Neuronal stem cell (in vitro differentiated cells): ENCODE measurements at regions not wholly inside any gene's neighbourhood (a gene's known extent, or its start where the extent isn't known, plus 50 kb on each side); places are given as distances from the start of the nearest gene placed in this dataset.

Experiments
- DNase-seq: peaks from one replicate; pipeline ENCODE4 v3.0.0-alpha.2; 2013; ENCODE audit warnings: low spot score
- H2AFZ ChIP-seq: one replicate; pipeline ENCODE4 v1.6.1; 2013; ENCODE audit warnings: mild to moderate bottlenecking, low read length, inconsistent platforms
- H2AK5ac ChIP-seq: 2 replicates; pipeline ENCODE4 v1.6.1; 2013; ENCODE audit warnings: low read depth, mild to moderate bottlenecking, inconsistent platforms, low read length, moderate library complexity, mixed read lengths
- H2BK120ac ChIP-seq: 2 replicates; pipeline ENCODE4 v1.6.1; 2013; ENCODE audit warnings: low read depth, mild to moderate bottlenecking, inconsistent platforms, low read length, moderate library complexity, mixed read lengths
- H2BK12ac ChIP-seq: one replicate; pipeline ENCODE4 v1.6.1; 2013; ENCODE audit warnings: low read length, inconsistent platforms
- H2BK15ac ChIP-seq: 2 replicates; pipeline ENCODE4 v1.6.1; 2013; ENCODE audit warnings: mild to moderate bottlenecking, low read length, inconsistent platforms, mixed read lengths
- H2BK5ac ChIP-seq: one replicate; pipeline ENCODE4 v1.6.1; 2013; ENCODE audit warnings: inconsistent platforms, mild to moderate bottlenecking, low read length, moderate library complexity
- H3K14ac ChIP-seq: one replicate; pipeline ENCODE4 v1.6.1; 2013; ENCODE audit warnings: low read length, inconsistent platforms
- H3K18ac ChIP-seq: 2 replicates; pipeline ENCODE4 v1.6.1; 2013; ENCODE audit warnings: low read length, inconsistent platforms
- H3K23ac ChIP-seq: 2 replicates; pipeline ENCODE4 v1.6.1; 2013; ENCODE audit warnings: low read depth, mild to moderate bottlenecking, mixed read lengths, low read length, inconsistent platforms; ENCODE audit not compliant: poor library complexity
- H3K27ac ChIP-seq: replicated peaks from 3 replicates; pipeline ENCODE4 v1.5.1; 2013; ENCODE audit warnings: low read length, inconsistent platforms
- H3K27me3 ChIP-seq, 3 experiments: 2 replicates each; pipeline ENCODE4 v1.6.1; 2013; ENCODE audit warnings: low read length in 3 of 3, mild to moderate bottlenecking in 2 of 3, inconsistent platforms in 1 of 3, low read depth in 1 of 3, mixed read lengths in 1 of 3, moderate library complexity in 1 of 3; ENCODE audit not compliant: control insufficient read depth in 3 of 3, insufficient read depth in 3 of 3
- H3K36me3 ChIP-seq, 2 donors: replicated peaks in 1 of 2; 2 replicates each; pipeline ENCODE4 v1.6.1; 2013; ENCODE audit warnings: low read length in 2 of 2; ENCODE audit not compliant: control insufficient read depth in 2 of 2, insufficient read depth in 2 of 2
- H3K4ac ChIP-seq: 2 replicates; pipeline ENCODE4 v1.6.1; 2013; ENCODE audit warnings: inconsistent platforms, mild to moderate bottlenecking, low read length, moderate library complexity
- H3K4me1 ChIP-seq, 2 donors: 1 replicate in 1 of 2; 2 replicates in 1 of 2; pipeline ENCODE4 v1.6.1; 2013; ENCODE audit warnings: low read length in 2 of 2, low read depth in 1 of 2; ENCODE audit not compliant: control insufficient read depth in 2 of 2, insufficient read depth in 1 of 2
- H3K4me2 ChIP-seq: one replicate; pipeline ENCODE4 v1.6.1; 2013; ENCODE audit warnings: mild to moderate bottlenecking, low read length, inconsistent platforms; ENCODE audit not compliant: insufficient read depth, poor library complexity, severe bottlenecking
- H3K4me3 ChIP-seq, 2 donors: 2 replicates each; pipeline ENCODE4 v1.5.1; 2013; ENCODE audit warnings: low read length in 2 of 2, mild to moderate bottlenecking in 2 of 2, inconsistent platforms in 1 of 2, moderate library complexity in 1 of 2
- H3K79me1 ChIP-seq: one replicate; pipeline ENCODE4 v1.6.1; 2013; ENCODE audit warnings: low read depth, mild to moderate bottlenecking, inconsistent platforms, low read length, moderate library complexity
- H3K9ac ChIP-seq: one replicate; pipeline ENCODE4 v1.6.1; 2013; ENCODE audit warnings: mild to moderate bottlenecking, low read depth, low read length, inconsistent platforms; ENCODE audit not compliant: poor library complexity
- H3K9me3 ChIP-seq, 2 donors: replicated peaks in 1 of 2; 2 replicates each; pipeline versions ENCODE3 to v1.6.1; 2013; ENCODE audit warnings: low read length in 2 of 2, mild to moderate bottlenecking in 2 of 2, inconsistent platforms in 1 of 2, low read depth in 1 of 2, mixed read lengths in 1 of 2, moderate library complexity in 1 of 2; ENCODE audit not compliant: control insufficient read depth in 2 of 2, insufficient read depth in 1 of 2
- H4K8ac ChIP-seq: one replicate; pipeline ENCODE4 v1.6.1; 2013; ENCODE audit warnings: low read depth, mild to moderate bottlenecking, inconsistent platforms, low read length, moderate library complexity
- H4K91ac ChIP-seq: one replicate; pipeline ENCODE4 v1.6.1; 2013; ENCODE audit warnings: low read length, low read depth, mild to moderate bottlenecking, inconsistent platforms; ENCODE audit not compliant: poor library complexity
- WGBS, 2 donors: extraction: QIAGEN DNeasy Blood & Tissue Kit; methylation state at CpG; one replicate each; pipeline ENCODE4 v1.1.7; 2013; ENCODE audit warnings: missing lambda C conversion rate in 2 of 2, mixed read lengths in 1 of 2; ENCODE audit not compliant: insufficient read length in 2 of 2, insufficient replicate concordance in 1 of 2; ENCODE audit errors: extremely low coverage in 2 of 2; 5-methylcytosine and 5-hydroxymethylcytosine counted together

- no peak overlapping the region for H3K18ac ChIP-seq
Measured at GRCh38 chr6:91572878-91573277, 986.0 kb upstream of the MAP3K7 start.

GRCh38 chr6:91569071-91569470 lies 982.2 kb upstream of the MAP3K7 start:
- H3K23ac ChIP-seq, result no peak overlapping the region
- H3K4me3 ChIP-seq, result no peak overlapping the region
- no peak overlapping the region for H3K4ac ChIP-seq
- H2BK12ac ChIP-seq, result no peak overlapping the region
- H2BK5ac ChIP-seq, result no peak overlapping the region
- H3K27ac ChIP-seq, result no peak overlapping the region
- no peak overlapping the region for H2AFZ ChIP-seq
- DNase-seq, result no peak
- H4K91ac ChIP-seq, result no peak overlapping the region
- H3K36me3 ChIP-seq, result no peaks in the 10 kb centered on the region
- no peak overlapping the region for H3K4me2 ChIP-seq
- no peak overlapping the region for H2BK15ac ChIP-seq
- H2AK5ac ChIP-seq, result no peak overlapping the region
- H2BK120ac ChIP-seq, result no peak overlapping the region
- no peak overlapping the region for H3K14ac ChIP-seq
- no peaks in the 10 kb centered on the region for H3K27me3 ChIP-seq
- H3K18ac ChIP-seq, result no peak overlapping the region
- peaks cover 0 to 3% of the 10 kb centered on the region in 2 donors for H3K4me1 ChIP-seq
- H3K9ac ChIP-seq, result no peak overlapping the region
- H4K8ac ChIP-seq, result no peak overlapping the region
- H3K79me1 ChIP-seq, result no peaks in the 10 kb centered on the region
- H3K9me3 ChIP-seq, result no peaks in the 10 kb centered on the region
- WGBS, 2 donors, result no CpG with 5 or more reads among the region's 2 CpGs

More at GRCh38 chr6:91572878-91573277, 986.0 kb upstream of the MAP3K7 start:
- Histone ChIP-seq H2BK15ac (no peak overlapping the region), H3K23ac (no peak overlapping the region), H2BK5ac (no peak overlapping the region), H3K9ac (no peak overlapping the region), H2AFZ (no peak overlapping the region), H3K36me3 (no peaks in the 10 kb centered on the region), H4K91ac (no peak overlapping the region), H2BK120ac (no peak overlapping the region), H3K14ac (no peak overlapping the region), H3K27me3 (no peaks in the 10 kb centered on the region), H3K9me3 (no peaks in the 10 kb centered on the region), H3K4me2 (no peak overlapping the region), H4K8ac (no peak overlapping the region), H3K79me1 (no peaks in the 10 kb centered on the region), H3K4ac (no peak overlapping the region), H2BK12ac (no peak overlapping the region), H3K4me3 (no peak overlapping the region), H3K4me1 (peaks cover 0 to 3% of the 10 kb centered on the region in 2 donors), H3K27ac (no peak overlapping the region), H2AK5ac (no peak overlapping the region)
- no CpG with 5 or more reads among the region's 3 CpGs for WGBS, 2 donors
- DNase-seq, result no peak

DNA sequence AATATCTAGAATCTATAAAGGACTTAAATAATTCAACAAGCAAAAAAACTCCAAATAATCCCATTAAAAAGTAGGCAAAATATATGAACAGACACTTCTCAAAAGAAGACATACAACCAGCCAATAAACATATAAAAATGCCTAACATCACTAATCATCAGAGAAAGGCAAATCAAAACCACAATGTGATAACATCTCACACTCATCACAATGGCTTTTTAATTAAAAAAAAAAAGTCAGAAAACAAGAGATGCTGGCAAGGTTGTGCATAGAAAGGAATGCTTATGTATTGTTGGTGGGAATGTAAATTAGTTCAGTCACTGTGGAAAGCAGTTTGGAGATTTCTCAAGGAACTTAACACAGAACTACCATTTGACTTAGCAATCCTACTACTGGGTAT lies 979.6 kb upstream of the MAP3K7 start:
- H3K4me2 ChIP-seq, result no peak overlapping the region
- H3K4ac ChIP-seq, result no peak overlapping the region
- no peak for DNase-seq
- H4K91ac ChIP-seq, result no peak overlapping the region
- no peaks in the 10 kb centered on the region for H3K27me3 ChIP-seq
- no peak overlapping the region for H2BK5ac ChIP-seq
- no peak overlapping the region for H2AK5ac ChIP-seq
- H3K4me1 ChIP-seq, result no peaks in the 10 kb centered on the region
- no peak overlapping the region for H2BK120ac ChIP-seq
- no peak overlapping the region for H4K8ac ChIP-seq
- H2BK15ac ChIP-seq, result no peak overlapping the region
- no peak overlapping the region for H3K9ac ChIP-seq
- no peak overlapping the region for H3K14ac ChIP-seq
- no peak overlapping the region for H3K18ac ChIP-seq
- H3K79me1 ChIP-seq, result no peaks in the 10 kb centered on the region
- H3K4me3 ChIP-seq, result no peak overlapping the region
- no peak overlapping the region for H3K27ac ChIP-seq
- no peak overlapping the region for H3K23ac ChIP-seq
- H2BK12ac ChIP-seq, result no peak overlapping the region
- H3K9me3 ChIP-seq, result no peaks in the 10 kb centered on the region
- no peak overlapping the region for H2AFZ ChIP-seq
- no peaks in the 10 kb centered on the region for H3K36me3 ChIP-seq

DNA sequence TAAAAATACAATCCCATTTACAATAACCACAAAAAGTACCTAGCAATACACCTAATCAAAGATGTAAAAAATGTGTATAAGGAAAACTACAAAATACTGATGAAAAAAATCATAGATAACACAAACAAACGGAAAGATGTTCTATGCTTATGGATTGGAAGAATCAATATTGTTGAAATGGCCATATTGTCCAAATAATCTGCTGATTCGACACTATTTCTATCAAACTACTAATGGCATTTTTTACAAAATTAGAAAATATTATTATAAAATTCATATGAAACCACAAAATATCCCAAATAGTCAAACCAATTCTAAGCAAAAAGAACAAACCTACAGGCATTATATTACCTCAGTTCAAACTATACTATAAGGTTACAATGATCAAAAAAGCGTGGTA lies 978.3 kb upstream of the MAP3K7 start:
- H3K4me3 ChIP-seq, result no peak overlapping the region
- H4K91ac ChIP-seq, result no peak overlapping the region
- no peak for DNase-seq
- H2BK5ac ChIP-seq, result no peak overlapping the region
- peaks cover 0 to 3% of the 10 kb centered on the region in 2 donors for H3K9me3 ChIP-seq
- H3K23ac ChIP-seq, result no peak overlapping the region
- H3K27ac ChIP-seq, result no peak overlapping the region
- no peak overlapping the region for H2AK5ac ChIP-seq
- H2AFZ ChIP-seq, result no peak overlapping the region
- H2BK120ac ChIP-seq, result no peak overlapping the region
- no peak overlapping the region for H2BK12ac ChIP-seq
- no peak overlapping the region for H3K4ac ChIP-seq
- no peak overlapping the region for H3K9ac ChIP-seq
- H3K14ac ChIP-seq, result no peak overlapping the region
- H3K27me3 ChIP-seq, result no peaks in the 10 kb centered on the region
- no CpG with 5 or more reads among the region's 3 CpGs for WGBS, 2 donors
- H4K8ac ChIP-seq, result no peak overlapping the region
- no peak overlapping the region for H3K4me2 ChIP-seq
- H3K18ac ChIP-seq, result no peak overlapping the region
- H3K36me3 ChIP-seq, result no peaks in the 10 kb centered on the region
- no peaks in the 10 kb centered on the region for H3K79me1 ChIP-seq
- H3K4me1 ChIP-seq, result no peaks in the 10 kb centered on the region
- H2BK15ac ChIP-seq, result no peak overlapping the region
